Tongue (tissue), 1 donor: ENCODE measurements at regions not wholly inside any gene's neighbourhood (a gene's known extent, or its start where the extent isn't known, plus 50 kb on each side); places are given as distances from the start of the nearest gene placed in this dataset.
"Not testable (repeated sequence)": the region's sequence is repeated elsewhere in the genome, so short reads cannot be mapped to it uniquely, and the experiment has no call there.

Experiments
- DNase-seq: peaks from one replicate; pipeline ENCODE4 v3.0.0-alpha.2; 2015

GRCh38 chr10:43928425-43928968 is 279.8 kb upstream of the ZNF32 start:
- no peak for DNase-seq

GRCh38 chr10:43926875-43927406 is 278.3 kb upstream of the ZNF32 start:
- no peak for DNase-seq

- DNase-seq: no peak
These were observed 277.7 kb upstream of the ZNF32 start for GRCh38 chr10:43926371-43926770.

- no peak for DNase-seq
These were observed 277.1 kb upstream of the ZNF32 start for GRCh38 chr10:43925793-43926192.

- DNase-seq: no peak
These were observed 274.6 kb upstream of the ZNF32 start for GRCh38 chr10:43923328-43923727.

GRCh38 chr10:43922335-43923280 is 273.9 kb upstream of the ZNF32 start:
- peak; percentile 24 for DNase-seq

GRCh38 chr10:43921881-43922280 is 273.2 kb upstream of the ZNF32 start:
- DNase-seq: no peak

- DNase-seq: no peak
These were observed 272.8 kb upstream of the ZNF32 start for GRCh38 chr10:43921478-43921877.

GRCh38 chr10:43920236-43920758 is 271.6 kb upstream of the ZNF32 start:
- DNase-seq: not testable (repeated sequence)

- DNase-seq: no peak
These were observed 265.1 kb upstream of the ZNF32 start for GRCh38 chr10:43913676-43914235.

GRCh38 chr10:43912469-43912868 is 263.8 kb upstream of the ZNF32 start:
- no peak for DNase-seq

- peak; percentile 52 for DNase-seq
These were observed 257.8 kb upstream of the ZNF32 start for GRCh38 chr10:43906490-43906889.

GRCh38 chr10:43905512-43906236 is 257.0 kb upstream of the ZNF32 start:
- DNase-seq: peak; percentile 88

- peak; percentile 69 for DNase-seq
These were observed 256.2 kb upstream of the ZNF32 start for GRCh38 chr10:43904844-43905243.

- DNase-seq: no peak
These were observed 255.6 kb upstream of the ZNF32 start for GRCh38 chr10:43904301-43904700.

- no peak for DNase-seq
These were observed 254.8 kb upstream of the ZNF32 start for GRCh38 chr10:43903451-43903850.

GRCh38 chr10:43902842-43903241 is 254.2 kb upstream of the ZNF32 start:
- DNase-seq: no peak

- no peak for DNase-seq
These were observed 253.2 kb upstream of the ZNF32 start for GRCh38 chr10:43901744-43902504.

GRCh38 chr10:43901302-43901701 is 252.6 kb upstream of the ZNF32 start:
- DNase-seq: no peak

- DNase-seq: peak; percentile 28
These were observed 251.9 kb upstream of the ZNF32 start for GRCh38 chr10:43900571-43900970.

- DNase-seq: no peak
These were observed 250.7 kb upstream of the ZNF32 start for GRCh38 chr10:43899224-43899959.
